ENCODE measurements at regions not wholly inside any gene's neighbourhood (a gene's known extent, or its start where the extent isn't known, plus 50 kb on each side); places are given as distances from the start of the nearest gene placed in this dataset.
"Not testable (repeated sequence)": the region's sequence is repeated elsewhere in the genome, so short reads cannot be mapped to it uniquely, and the experiment has no call there.

DNA sequence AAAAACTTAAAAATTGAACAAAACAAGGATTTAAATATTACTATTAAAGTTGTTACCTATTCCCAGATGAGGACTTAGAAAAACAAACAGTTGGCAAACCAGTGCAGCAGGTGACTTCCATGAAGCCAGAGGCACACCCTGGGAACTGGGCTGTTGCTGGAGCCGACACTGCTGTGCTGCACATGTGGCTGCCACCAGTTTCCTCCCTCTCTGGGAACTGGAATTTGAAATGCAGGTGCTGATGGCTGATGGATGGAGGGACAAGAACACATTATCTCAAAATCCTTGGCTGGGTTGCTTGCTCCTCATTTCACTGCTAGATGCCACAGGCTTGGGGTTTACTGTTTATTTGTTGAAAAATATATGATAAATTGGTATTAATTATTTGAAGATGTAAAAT, 471.2 kb upstream of the NDN start:
- not testable (repeated sequence) for DNase-seq

DNA sequence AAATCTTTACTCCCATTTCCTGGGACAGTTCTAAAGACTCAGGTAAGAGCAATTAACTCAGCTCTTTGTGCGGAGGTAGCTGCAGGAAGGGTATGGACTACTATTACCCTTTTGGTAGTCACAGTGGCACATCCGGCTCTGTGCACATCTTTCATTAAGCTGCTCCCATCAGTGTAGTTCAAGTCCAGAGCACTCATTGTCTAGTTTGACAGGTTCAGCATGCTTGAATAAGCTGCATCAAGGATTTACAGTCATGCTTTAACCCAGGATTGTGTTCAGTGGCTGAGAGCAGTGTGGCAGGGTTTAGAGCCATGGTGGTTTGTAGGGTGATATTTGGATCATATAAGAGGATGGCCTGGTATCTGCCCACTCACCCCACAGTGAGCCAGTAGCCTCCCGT, 478.4 kb upstream of the NDN start:
- DNase-seq = not testable (repeated sequence)

DNA sequence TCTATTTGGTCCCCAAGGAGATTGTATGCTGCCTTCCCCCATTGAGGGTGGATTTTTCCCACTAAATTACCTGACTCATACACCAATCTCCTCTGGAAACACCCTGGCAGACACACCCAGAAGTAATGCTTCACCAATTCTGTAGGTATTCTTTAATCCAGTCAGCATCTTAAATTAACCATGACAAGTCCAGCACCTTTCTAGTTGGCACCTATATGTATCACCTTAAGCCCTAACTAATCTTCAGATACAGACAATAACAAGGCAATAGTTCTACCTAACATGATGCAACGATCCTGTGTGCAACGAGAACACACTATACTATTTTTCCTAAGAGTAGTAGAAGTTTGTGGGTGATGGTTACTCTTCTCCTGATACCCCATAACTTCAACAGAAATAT, 473.3 kb upstream of the NPAP1 start:
- not testable (repeated sequence) for DNase-seq

DNA sequence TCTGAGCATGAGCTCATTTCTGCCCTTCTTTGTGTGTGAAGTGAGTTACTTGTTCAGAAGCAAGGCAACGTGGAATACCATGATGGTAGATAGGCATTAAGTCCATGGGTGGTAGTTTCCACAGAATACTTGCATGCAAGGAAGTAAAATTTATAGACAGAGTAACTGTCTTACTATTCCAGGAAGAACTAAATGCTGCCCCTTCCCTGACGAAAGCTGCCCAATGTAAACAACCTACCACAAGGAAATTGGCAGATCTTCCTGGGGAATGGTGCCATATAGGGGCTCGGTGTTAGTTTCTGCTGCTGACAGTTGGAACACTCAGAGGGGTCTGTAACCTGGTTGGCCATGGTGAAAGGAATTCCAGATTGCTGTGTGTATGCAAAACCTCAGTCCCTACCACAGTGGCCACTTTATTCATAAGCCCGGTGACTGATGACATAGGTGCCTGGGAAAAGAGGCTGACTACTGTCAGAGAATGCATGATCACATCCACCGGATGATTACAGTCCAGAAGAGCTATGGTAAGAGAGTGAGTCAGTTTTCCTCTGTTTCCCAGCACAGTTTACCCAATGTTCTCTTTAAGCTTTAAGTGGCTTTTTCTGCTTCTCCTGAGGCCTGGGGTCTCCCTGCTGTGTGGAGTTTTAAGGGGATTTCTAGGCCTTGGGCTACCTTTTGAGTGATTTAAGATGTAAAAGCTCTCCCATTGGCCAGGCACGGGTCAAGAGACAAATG, 463.7 kb upstream of the NPAP1 start:
- not testable (repeated sequence) for DNase-seq

DNA sequence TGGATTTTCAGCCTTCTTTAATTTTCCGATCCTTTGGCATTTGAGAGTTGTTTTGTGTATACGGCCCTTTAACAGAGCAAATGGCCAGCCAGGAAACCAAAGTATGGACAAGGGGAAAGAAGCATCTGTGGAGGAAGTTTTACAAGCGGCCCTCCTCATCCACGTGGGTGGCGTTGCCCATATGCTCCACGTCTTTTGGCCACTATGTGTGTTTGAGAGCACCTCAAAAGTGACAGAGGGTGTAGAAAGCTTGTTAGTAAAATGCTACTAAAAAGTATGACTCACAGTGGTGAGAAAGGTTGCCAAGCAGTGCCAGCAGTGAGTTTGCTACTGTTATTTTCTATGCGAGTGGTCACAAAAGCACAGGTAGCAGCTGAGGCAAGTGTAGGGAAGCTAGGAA, 451.8 kb upstream of the NPAP1 start:
- no peak for DNase-seq

DNA sequence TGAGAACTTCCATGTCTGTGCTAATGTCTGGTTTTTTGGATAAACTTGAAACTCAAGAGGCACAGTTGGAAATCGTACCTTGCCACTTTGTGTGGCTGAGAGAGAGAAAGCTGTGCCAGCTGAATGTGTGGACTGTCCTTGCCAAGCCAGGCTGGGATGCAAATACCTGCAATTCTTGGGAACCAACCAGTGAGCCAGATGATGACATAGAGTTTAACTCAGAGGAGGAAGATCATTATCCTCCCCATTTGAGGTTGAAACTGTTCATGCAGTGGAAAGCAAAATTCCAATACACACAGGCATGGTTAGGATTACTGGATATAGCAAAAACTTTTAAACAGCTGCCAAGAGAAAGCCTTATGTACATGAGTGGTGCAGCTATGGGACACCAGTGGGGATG, 451.4 kb upstream of the NPAP1 start:
- no peak for DNase-seq

DNA sequence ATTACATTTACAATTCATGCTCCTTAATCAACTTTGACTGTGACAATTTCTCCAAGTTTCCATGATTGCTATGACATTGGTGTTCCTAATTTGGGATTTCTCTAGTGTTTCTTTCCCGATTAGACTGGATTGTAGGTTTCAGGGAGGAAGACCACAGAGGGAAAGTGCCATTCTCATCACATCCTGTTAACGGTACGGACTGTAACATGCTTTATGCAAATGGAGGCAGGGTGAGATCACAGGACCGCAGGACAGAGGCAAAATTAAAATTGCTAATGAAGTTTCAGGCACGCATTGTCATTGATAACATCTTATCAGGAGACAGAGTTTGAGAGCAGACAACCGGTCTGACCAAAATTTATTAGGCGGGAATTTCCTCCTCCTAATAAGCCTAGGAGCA, 446.7 kb upstream of the NPAP1 start:
- DNase-seq = not testable (repeated sequence)

DNA sequence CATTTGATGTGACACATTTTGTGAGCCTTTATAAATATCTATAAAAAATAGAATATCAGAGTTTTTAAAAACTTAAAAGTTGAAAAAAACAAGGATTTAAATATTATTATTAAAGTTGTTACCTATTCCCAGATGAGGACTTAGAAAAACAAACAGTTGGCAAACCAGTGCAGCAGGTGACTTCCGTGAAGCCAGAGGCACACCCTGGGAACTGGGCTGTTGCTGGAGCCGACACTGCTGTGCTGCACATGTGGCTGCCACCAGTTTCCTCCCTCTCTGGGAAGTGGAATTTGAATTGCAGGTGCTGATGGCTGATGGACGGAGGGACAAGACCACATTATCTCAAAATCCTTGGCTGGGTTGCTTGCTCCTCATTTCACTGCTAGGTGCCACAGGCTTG, 442.4 kb upstream of the NPAP1 start:
- not testable (repeated sequence) for DNase-seq

DNA sequence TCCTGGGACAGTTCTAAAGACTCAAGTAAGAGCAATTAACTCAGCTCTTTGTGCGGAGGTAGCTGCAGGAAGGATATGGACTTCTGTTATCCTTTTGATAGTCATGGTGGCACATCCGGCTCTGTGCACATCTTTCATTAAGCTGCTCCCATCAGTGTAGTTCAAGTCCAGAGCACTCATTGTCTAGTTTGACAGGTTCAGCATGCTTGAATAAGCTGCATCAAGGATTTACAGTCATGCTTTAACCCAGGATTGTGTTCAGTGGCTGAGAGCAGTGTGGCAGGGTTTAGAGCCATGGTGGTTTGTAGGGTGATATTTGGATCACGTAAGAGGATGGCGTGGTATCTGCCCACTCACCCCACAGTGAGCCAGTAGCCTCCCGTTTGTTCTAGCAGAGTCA, 435.0 kb upstream of the NPAP1 start:
- DNase-seq = not testable (repeated sequence)

DNA sequence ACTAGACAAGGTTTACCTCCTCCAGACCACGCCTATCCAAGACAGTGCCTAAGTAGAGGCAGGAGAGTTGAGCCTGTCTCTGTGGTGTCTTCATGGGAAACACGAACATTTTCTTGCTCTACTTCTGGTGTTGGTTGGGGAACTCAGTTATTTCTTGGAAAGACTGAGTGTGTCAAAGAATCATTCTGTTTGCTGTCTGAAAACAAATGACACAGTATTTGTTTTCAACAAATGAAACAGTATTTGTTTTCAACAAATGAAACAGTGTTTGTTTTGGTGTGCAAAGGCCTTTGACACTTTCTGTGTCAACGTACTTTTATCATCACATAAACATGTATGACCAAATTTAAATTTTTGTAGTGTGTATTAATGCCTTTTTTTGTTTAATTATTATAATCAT, 416.5 kb upstream of the NPAP1 start:
- not testable (repeated sequence) for DNase-seq

DNA sequence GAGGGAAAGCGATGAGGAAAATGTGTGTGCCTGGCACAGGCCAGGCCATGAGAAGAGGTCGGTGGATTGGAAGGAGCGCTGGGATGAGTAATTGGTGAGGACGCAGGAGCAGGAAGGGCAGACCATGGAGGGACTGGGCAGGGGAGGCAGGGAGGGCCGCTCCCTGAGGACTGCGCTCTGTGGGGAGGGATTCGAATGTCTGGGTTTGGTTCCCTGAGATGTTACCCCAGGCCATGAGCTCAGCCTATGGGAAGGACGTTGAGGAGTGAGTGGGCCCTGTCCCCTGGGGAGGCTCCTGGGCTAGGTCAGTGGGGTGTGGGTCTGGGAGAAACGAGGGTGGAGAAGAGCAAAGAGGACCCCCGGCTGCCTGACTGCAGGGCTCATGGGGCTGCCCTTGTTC, 415.2 kb upstream of the NPAP1 start:
- not testable (repeated sequence) for DNase-seq

DNA sequence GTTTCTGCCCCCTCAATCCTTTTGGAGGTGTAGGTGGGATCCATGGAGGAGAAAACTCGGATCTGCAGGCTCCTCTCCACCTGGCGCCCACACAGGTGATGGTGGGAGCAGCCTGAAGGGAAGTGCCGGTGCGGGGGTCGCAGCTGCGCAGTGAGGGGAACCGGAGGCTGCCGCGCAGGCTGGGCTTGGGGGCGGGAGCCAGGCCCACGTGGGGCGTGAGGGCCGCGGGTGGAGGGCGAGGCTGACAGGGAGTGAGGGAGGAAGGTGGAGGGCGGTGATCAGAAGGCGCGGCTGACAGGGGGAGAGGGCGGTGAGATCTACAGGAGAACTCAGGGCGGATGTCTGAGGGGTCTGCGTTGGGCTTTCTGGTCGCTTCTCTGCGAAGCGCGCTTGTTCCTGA, 414.7 kb upstream of the NPAP1 start:
- DNase-seq = not testable (repeated sequence)

DNA sequence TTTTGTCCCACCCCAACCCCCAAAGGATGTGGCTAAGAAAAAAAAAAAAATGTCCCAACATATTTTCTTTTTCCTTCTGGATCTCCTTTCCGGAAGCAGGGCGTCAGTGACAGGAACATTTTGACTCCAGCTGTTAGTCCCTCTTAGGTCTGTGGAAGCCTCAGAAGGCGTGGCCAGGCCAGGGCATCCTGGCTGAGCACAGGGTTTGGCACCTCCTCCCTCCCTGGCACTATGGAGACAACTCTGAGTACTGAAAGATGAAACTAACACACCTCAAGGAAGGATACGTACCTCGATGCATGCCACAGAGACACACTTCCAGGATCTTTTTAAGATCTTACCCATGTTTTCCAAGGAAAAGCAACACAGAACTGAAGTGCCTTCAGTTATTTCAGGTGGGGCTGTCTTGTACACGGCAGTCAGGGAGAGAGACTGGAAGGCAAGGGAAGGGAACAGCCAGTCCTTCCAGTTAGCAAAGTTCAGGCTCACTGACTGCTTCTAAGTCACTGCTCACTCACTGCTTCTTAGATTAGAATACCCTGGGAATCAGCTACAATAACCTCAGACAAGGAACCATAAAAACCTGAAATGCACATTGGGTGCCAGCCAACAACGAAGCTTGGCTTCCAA, 406.9 kb upstream of the NPAP1 start:
- peak; percentile 2 for DNase-seq

DNA sequence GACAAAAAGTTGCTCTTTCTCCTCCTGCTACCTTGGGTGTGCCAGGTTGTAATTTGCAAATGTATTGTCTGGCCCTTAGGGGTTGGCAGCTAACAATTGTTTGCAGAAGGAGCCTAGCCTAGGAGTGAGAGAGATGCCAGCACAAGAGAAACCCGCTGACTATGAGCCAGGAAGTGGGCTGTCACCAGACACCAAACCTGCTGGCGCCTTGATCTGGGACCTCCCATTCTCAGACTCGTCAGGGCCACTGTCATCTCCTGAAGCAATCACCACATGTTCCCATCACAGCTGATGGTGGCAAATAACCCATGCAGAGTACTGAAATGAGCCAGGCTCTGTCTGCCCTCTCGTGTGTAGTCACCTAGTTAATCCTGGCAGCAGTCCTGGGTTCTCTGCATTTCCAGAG, 406.4 kb upstream of the NPAP1 start:
- DNase-seq = peak; percentile 26

DNA sequence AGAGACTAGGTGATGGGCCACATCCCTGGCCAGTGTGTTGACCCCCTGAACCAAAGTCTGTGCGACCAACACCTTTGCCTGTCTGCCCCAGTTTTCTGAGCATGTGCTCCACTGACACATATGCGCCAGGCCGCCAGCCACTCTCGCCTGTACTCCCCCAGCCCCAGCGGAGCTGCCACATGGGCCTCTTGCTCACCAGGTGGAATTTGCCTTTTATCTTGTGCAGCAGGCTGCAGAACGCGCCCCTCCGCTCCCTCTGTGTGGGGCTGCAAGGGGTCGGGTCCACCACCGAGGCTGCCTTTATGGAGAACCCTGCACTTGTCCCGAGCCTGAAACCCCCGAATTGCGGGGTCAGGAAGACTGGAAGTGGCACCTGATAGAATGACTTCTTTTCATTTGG, 405.7 kb upstream of the NPAP1 start:
- no peak for DNase-seq

DNA sequence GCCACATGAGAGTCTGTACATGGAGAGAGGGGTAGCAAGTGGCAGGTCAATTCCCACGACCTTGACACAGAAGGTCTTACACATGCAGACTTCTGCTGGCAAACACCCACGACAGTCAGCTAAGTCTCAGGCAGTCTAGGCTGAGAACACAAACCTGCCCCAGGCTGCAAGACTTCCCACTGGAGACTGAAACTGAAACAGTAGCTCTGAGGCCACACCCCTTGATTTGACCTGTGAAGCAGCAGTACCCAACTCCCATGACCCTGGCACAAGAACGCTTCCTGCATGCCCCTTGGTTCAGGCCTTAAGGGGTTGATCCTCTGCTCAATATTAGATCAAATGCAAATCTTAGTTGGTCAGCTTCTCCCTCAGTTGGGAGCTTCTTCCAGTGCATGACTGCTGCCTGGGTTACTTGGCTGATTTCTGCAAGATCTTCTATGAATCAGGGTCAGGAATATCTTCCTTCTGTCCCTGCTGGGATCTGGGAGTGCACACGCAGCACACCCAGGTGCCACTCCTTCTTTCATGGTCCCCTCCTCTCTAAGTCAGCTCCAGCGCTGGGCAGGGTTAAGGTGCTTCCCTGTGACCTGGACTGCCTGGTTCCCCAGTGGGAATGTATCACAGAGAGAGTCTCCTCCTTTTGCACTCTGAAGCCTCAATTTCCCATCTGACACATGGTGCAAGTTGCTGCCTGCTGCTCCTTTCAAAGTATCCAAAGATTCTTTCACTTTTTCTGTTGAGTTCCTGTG, 403.9 kb upstream of the NPAP1 start:
- not testable (repeated sequence) for DNase-seq

DNA sequence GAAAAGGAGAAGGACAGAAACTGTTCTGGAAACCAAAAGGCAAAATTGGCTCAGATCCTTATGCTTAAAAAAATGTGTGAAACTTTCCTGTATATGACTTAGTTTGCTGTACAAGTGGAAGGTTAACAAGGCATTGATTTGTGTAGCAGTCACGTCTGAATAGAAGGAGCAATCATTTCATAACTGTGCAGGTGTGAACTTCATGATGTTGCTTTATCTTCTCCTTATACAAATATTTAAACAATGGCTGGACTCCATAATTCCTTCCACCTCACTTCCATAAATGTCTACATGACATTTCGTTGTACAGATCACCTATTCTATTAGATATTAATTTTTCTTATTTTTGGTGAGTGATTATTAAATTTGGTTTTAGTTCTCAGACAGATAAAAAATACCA, 382.7 kb upstream of the NPAP1 start:
- DNase-seq = no peak

DNA sequence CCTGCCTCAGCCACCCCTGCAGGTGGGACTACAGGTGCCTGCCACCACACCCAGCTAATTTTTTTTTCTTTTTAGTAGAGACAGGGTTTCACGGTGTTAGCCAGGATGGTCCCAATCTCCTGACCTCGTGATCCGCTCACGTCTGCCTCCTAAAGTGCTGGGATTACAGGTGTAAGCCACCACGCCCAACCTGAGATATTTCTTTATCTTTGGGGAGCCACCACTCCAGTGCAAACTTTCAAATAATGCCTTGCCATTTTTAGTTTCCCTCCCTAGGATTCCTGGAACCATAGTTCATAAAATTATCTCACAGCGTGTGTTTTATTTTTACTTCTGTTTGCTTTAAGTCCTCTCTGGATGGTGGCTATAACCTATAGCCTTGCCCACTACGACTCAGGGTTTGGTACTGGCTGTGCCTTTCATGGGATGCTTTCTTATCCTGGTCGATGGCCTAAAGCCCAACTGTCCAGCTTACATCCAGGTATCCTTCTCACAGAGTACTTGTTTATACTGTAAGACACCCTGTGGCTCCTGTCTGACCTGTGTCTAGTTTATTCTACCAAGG, 374.7 kb upstream of the NPAP1 start:
- not testable (repeated sequence) for DNase-seq

DNA sequence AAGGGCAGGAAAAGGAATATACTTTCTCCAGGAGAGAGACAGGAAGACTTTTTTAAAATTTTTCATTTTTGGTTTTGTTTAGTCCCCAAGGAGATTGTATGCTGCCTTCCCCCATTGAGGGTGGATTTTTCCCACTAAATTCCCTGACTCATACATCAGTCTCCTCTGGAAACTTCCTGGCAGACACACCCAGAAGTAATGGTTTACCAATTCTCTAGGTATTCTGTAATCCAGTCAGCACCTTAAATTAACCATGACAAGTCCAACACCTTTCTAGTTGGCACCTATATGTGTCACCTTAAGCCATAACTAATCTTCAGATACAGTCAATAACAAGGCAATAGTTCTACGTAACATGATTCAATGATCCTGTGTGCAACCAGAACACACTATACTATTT, 373.6 kb upstream of the NPAP1 start:
- DNase-seq = not testable (repeated sequence)

DNA sequence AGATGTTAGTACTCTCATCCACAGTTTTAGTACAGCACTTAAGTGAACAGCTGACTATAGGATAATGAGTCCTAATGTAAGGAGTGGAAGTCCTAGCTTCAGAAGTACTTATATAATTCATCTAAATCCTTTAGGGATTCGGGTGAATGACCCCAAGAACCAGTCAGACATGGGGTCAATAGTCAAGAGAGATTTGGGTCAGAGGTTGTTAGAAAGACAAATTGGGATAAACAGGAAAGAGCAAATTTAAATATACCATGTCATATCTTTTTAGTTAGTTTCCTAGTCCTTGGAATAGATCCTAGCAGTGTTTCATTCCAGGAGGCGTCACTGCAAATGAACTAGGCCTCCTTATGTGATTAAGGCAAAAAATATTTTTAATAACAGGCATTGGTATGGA, 370.8 kb upstream of the NPAP1 start:
- DNase-seq = not testable (repeated sequence)

DNA sequence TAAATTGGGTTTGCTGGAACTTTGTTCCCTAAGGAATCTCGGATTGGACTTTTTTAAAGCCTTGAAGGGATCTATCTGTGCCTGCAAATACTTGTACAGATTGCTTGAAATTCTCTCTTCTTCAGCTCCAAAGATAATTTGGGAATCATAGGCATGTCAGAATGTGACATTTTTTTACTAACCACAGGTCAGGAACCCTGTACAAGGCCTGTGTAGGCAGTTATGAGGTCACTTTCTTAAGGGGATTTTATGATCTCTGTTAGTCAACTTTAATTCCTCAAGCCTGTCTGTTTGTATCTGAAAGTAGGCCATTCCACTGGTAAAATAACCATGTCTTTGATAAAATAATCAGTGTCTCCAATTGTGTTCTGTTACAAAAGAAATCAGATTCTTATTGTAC, 369.9 kb upstream of the NPAP1 start:
- DNase-seq = not testable (repeated sequence)

DNA sequence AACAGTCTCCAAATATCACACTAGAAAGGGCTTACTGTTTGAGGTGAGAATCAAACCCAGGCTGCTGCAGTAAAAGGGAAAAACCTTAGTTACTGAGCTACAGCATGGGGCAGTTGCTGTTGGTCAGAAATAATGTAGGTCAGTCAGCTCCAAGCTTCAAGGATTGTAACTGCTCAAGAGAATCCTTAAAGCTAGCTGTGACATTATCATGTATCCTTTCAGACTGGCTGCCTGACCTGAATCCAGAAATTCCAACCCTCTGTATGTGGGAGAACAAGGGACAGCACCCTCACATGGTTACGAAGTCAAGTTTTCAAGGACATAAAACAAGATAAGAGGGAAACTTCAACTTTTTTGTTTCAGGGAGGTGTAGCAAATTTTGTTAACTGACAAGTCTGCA, 365.9 kb upstream of the NPAP1 start:
- DNase-seq = not testable (repeated sequence)

DNA sequence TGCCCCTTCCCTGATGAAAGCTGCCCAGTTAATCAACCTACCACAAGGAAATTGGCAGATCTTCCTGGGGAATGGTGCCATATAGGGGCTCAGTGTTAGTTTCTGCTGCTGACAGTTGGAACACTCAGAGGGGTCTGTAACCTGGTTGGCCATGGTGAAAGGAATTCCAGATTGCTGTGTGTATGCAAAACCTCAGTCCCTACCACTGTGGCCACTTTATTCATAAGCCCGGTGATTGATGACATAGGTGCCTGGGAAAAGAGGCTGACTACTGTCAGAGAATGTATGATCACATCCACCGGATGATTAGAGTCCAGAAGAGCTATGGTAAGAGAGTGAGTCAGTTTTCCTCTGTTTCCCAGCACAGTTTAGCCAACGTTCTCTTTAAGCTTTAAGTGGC, 363.9 kb upstream of the NPAP1 start:
- not testable (repeated sequence) for DNase-seq
